Kidney epithelial cell (primary cell): ENCODE measurements at regions not wholly inside any gene's neighbourhood (a gene's known extent, or its start where the extent isn't known, plus 50 kb on each side); places are given as distances from the start of the nearest gene placed in this dataset.
"Not testable (repeated sequence)": the region's sequence is repeated elsewhere in the genome, so short reads cannot be mapped to it uniquely, and the experiment has no call there.

ENCODE experiments used
- DNase-seq: peaks from one replicate; pipeline ENCODE4 v3.0.0-alpha.2; 2010; ENCODE audit warnings: low read depth
- H3K27me3 ChIP-seq: 2 replicates; pipeline ENCODE4 v1.6.0; 2011; ENCODE audit warnings: low read length; ENCODE audit not compliant: control insufficient read depth, insufficient read depth
- H3K36me3 ChIP-seq: 2 replicates; pipeline ENCODE4 v1.5.1; 2011; ENCODE audit warnings: low read length; ENCODE audit not compliant: control insufficient read depth, insufficient read depth
- H3K4me3 ChIP-seq: 2 replicates; pipeline ENCODE4 v1.5.1; 2011; ENCODE audit warnings: low read depth, mild to moderate bottlenecking, control low read depth, low read length
- TF ChIP-seq, protein P1 (sequence below): IDR thresholded peaks from 2 replicates; pipeline ENCODE4 v1.5.1; 2011; ENCODE audit warnings: mild to moderate bottlenecking, moderate library complexity, low read length, control low read depth, inconsistent platforms; ENCODE audit not compliant: insufficient read depth, poor library complexity, severe bottlenecking

DNA sequence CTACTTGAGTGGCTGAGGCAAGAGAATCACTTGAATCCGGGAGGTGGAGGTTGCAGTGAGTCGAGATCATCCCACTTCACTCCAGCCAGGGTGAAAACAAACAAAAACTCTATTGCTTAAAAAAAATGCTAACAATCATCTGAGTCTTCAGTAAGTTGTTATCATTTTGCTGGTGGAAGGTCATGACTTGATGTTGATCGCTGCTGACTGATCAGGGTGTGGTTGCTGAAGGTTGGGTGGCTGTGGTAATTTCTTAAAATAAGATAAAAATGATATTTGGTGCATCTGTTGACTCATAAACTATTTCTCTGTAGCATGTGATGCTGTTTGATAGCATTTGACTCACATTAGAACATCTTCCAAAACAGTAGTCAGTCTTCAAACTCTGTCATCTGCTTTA lies 349.4 kb upstream of the PAPPA start:
- H3K36me3 ChIP-seq, result no peaks in the 10 kb centered on the region
- no peaks in the 10 kb centered on the region for H3K27me3 ChIP-seq
- no peak for DNase-seq
- TF ChIP-seq, protein P1, sequence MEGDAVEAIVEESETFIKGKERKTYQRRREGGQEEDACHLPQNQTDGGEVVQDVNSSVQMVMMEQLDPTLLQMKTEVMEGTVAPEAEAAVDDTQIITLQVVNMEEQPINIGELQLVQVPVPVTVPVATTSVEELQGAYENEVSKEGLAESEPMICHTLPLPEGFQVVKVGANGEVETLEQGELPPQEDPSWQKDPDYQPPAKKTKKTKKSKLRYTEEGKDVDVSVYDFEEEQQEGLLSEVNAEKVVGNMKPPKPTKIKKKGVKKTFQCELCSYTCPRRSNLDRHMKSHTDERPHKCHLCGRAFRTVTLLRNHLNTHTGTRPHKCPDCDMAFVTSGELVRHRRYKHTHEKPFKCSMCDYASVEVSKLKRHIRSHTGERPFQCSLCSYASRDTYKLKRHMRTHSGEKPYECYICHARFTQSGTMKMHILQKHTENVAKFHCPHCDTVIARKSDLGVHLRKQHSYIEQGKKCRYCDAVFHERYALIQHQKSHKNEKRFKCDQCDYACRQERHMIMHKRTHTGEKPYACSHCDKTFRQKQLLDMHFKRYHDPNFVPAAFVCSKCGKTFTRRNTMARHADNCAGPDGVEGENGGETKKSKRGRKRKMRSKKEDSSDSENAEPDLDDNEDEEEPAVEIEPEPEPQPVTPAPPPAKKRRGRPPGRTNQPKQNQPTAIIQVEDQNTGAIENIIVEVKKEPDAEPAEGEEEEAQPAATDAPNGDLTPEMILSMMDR, result no peak
- H3K4me3 ChIP-seq, result no peak overlapping the region

DNA sequence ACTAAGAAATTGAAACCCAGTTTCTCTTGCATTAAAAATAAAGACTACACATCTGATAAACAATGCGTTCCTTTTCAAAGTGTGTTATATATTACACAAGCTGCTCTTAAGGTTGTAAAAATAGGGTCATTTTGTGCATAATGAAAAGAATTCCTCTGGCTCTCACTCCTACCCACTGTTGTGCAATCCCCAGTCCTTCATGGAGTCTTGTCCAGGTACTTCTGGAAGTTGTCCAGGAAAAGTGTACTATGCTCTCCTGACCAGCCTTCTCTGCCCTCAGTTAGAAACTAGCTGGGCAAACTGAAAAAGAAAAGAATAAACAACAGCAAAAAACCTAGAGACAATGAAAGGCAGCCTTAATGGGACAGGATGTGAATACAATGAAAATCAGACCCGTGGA lies 345.5 kb upstream of the PAPPA start:
- TF ChIP-seq, protein P1, result no peak
- no peaks in the 10 kb centered on the region for H3K27me3 ChIP-seq
- no peaks in the 10 kb centered on the region for H3K36me3 ChIP-seq
- DNase-seq, result peak; percentile 16
- H3K4me3 ChIP-seq, result no peak overlapping the region

DNA sequence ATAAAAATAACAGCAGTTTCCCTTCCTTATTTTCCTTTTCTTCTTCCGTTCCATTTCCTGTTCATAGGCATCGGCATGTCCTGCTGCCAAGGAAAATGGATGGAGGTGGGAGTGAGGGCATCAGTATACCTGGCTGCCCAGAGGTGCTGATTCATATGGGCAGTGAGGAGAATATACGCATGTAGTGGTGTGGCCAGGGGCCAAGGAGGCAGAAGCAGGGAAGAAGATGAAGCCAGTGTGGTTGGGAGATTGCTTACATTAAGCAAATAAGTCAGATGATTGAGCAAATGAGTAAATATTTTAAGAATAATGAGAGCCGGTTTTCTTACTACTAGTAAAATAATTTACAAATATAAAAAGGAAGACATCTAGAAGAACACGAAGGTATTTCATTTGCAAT lies 344.9 kb upstream of the PAPPA start:
- no peak for DNase-seq
- Histone ChIP-seq H3K27me3 (no peaks in the 10 kb centered on the region), H3K4me3 (no peak overlapping the region), H3K36me3 (no peaks in the 10 kb centered on the region)
- TF ChIP-seq, protein P1, result no peak

DNA sequence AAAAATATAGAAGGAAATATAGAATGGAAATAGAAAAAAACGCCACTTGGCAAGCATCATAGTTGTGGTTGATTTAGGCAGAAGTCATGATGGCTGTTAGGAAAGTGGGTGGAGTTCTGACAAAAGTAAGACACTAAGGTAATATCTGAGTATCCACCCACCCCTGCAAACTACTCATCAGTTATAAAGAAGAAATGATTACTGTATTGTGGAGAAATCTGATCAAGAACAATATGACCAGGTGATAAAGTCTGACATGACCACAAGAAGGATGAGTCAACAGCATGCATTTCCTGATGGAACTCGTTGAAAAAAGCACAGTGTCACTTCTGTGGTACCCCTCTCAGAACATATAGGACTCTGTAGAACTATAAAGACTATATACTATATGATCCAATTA lies 343.4 kb upstream of the PAPPA start:
- no peak for DNase-seq
- TF ChIP-seq, protein P1, result no peak

DNA sequence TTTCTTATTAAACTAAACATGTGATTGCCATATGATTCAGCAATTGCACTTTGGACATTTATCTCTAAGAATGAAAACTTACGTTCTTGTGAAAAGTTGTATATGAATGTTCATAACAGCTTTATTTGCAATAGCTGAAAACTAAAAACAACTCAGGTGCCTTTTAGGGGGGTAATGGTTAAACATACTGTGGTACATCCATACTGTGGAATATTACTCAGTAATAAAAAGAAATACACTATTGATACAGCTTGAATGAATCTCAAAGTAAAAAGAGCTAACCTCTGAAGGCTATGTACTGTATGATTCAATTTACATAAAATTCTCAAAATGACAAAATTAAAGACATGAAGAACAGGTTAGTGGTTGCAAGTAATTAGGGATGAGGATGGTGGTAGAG lies 339.5 kb upstream of the PAPPA start:
- DNase-seq, result no peak
- Histone ChIP-seq H3K4me3 (no peak overlapping the region), H3K36me3 (no peaks in the 10 kb centered on the region), H3K27me3 (no peaks in the 10 kb centered on the region)
- TF ChIP-seq, protein P1, result no peak

More for the DNA sequence above, 343.4 kb upstream of the PAPPA start:
- Histone ChIP-seq H3K36me3 (no peaks in the 10 kb centered on the region), H3K4me3 (no peak overlapping the region), H3K27me3 (no peaks in the 10 kb centered on the region)

DNA sequence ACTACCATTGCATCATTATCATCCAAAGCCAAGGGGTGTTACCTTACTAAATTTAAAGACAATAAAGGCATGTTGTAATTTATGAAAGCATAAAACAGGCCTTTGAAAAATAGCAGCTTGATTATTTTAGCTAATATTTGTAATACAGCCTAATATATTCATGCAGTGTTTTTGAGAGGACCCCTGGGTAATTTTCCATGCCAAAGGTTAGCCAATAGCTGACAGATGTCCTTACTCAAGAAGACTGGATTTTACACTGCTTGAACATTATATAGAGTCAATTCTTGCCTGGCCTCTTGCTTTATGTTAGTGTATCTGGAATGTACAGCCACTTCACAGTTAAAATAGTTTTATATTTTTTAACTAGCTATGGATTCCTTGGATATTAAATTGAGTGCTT lies 337.8 kb upstream of the PAPPA start:
- no peak for DNase-seq

DNA sequence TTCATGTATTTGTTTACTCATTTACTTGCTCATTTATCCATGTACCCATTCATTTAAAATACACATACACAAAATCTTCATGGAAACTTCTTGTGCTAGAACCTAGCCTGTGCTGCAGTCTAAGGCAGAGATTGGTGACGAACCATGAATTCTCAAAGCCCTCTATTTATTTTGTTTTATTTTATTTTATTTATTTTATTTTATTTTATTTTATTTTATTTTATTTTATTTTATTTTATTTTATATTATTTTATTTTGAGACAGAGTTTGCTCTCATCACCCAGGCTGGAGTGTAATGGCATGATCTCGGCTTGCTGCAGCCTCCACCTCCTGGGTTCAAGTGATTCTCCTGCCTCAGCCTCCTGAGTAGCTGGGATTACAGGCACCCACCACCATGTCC lies 334.9 kb upstream of the PAPPA start:
- DNase-seq, H3K36me3 ChIP-seq, H3K4me3 ChIP-seq, H3K27me3 ChIP-seq: not testable (repeated sequence)

More for the DNA sequence above, 337.8 kb upstream of the PAPPA start:
- Histone ChIP-seq H3K27me3 (no peaks in the 10 kb centered on the region), H3K4me3 (no peak overlapping the region), H3K36me3 (no peaks in the 10 kb centered on the region)
- TF ChIP-seq, protein P1, result no peak
